ENCODE measurements at regions not wholly inside any gene's neighbourhood (a gene's known extent, or its start where the extent isn't known, plus 50 kb on each side); places are given as distances from the start of the nearest gene placed in this dataset.

GRCh38 chr7:110480964-110481363 lies 610.0 kb upstream of the LRRN3 start:
- no peak overlapping the region for H3K4me2 ChIP-seq (ENCODE audit: control insufficient read depth, insufficient read depth)
- H3K9ac ChIP-seq (ENCODE audit: control insufficient read depth, insufficient read depth, low read length) = no peak overlapping the region
- ChIA-PET RAD21 (ENCODE audit: unreplicated experiment) (no interaction called here), POLR2A (no interaction called here), CTCF (no interaction called here), SMC1A (ENCODE audit: uncharacterized antibody, unreplicated experiment) (no interaction called here)
- H4K20me1 ChIP-seq (ENCODE audit: control insufficient read depth, insufficient read depth) = no peaks in the 10 kb centered on the region
- TF ChIP-seq TCF12 (IDR thresholded peaks at IDR 0.05; ENCODE audit: low read depth, low read length) (no peak), KAT2A (conservative IDR thresholded peaks at IDR 0.05; ENCODE audit: control insufficient read depth, low read depth, low read length) (no peak), BCL11A (IDR thresholded peaks at IDR 0.05; ENCODE audit: low read depth, low read length) (no peak), RAD21 (IDR thresholded peaks at IDR 0.05; ENCODE audit: insufficient read depth, low read depth, low read length) (no peak), SMC3 (IDR thresholded peaks at IDR 0.05; ENCODE audit: borderline replicate concordance, low read length) (no peak), EP300 (IDR thresholded peaks at IDR 0.05; ENCODE audit: borderline replicate concordance in 1 of 2, control insufficient read depth in 1 of 2, low read depth in 2 of 2, low read length in 2 of 2) (no peak)
- TF ChIP-seq, protein P1, sequence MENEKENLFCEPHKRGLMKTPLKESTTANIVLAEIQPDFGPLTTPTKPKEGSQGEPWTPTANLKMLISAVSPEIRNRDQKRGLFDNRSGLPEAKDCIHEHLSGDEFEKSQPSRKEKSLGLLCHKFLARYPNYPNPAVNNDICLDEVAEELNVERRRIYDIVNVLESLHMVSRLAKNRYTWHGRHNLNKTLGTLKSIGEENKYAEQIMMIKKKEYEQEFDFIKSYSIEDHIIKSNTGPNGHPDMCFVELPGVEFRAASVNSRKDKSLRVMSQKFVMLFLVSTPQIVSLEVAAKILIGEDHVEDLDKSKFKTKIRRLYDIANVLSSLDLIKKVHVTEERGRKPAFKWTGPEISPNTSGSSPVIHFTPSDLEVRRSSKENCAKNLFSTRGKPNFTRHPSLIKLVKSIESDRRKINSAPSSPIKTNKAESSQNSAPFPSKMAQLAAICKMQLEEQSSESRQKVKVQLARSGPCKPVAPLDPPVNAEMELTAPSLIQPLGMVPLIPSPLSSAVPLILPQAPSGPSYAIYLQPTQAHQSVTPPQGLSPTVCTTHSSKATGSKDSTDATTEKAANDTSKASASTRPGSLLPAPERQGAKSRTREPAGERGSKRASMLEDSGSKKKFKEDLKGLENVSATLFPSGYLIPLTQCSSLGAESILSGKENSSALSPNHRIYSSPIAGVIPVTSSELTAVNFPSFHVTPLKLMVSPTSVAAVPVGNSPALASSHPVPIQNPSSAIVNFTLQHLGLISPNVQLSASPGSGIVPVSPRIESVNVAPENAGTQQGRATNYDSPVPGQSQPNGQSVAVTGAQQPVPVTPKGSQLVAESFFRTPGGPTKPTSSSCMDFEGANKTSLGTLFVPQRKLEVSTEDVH (IDR thresholded peaks at IDR 0.05; ENCODE audit: low read depth, partially characterized antibody) = no peak
- intact Hi-C loops (cut with micrococcal nuclease; ENCODE audit: unreplicated experiment) (no loop called here), in situ Hi-C loops (cut with MboI) (no loop called here)
- no peaks in the 10 kb centered on the region for H3K9me3 ChIP-seq (replicated peaks; ENCODE audit: control insufficient read depth, insufficient read depth, low read length)
- no peaks in the 10 kb centered on the region for H3K79me2 ChIP-seq (ENCODE audit: control insufficient read depth, insufficient read depth, low read length)
- no peak overlapping the region for H2AFZ ChIP-seq (ENCODE audit: control insufficient read depth, low read depth, low read length)
- no TSS peak for BruUV-seq (replicated peaks)
- WGBS (ENCODE audit: insufficient coverage, insufficient replicate concordance, low lambda C conversion rate, missing lambda C conversion rate) = 6% methylated on average over 2 of the region's 2 CpGs
- no peak overlapping the region for H3K4me3 ChIP-seq
- H3K27me3 ChIP-seq (replicated peaks in 1 of 2; ENCODE audit: control insufficient read depth in 2 of 2, insufficient read depth in 2 of 2, low read length in 1 of 2) = no peaks in the 10 kb centered on the region
- FAIRE-seq (no peak), DNase-seq (ENCODE audit: low read depth, low spot score) (no peak), ATAC-seq (no peak)
- H3K4me1 ChIP-seq (ENCODE audit: control insufficient read depth, insufficient read depth, low read length) = no peaks in the 10 kb centered on the region
- no peak overlapping the region for H3K27ac ChIP-seq (ENCODE audit: control insufficient read depth, insufficient read depth)
- no peaks in the 10 kb centered on the region for H3K36me3 ChIP-seq (ENCODE audit: control insufficient read depth in 2 of 2, insufficient read depth in 2 of 2, low read length in 1 of 2)
